HG02885 (cell line): ENCODE measurements at regions not wholly inside any gene's neighbourhood (a gene's known extent, or its start where the extent isn't known, plus 50 kb on each side); places are given as distances from the start of the nearest gene placed in this dataset.

Source experiments
- ATAC-seq: cut with Tn5 transposase; IDR thresholded peaks from one replicate; pipeline ENCODE4 v1.9.1; 2021; ENCODE audit warnings: mild to moderate bottlenecking; ENCODE audit not compliant: unreplicated experiment, poor library complexity

GRCh38 chr2:145992572-145992971 is 1472.7 kb upstream of the ZEB2 start:
- no peak for ATAC-seq

DNA sequence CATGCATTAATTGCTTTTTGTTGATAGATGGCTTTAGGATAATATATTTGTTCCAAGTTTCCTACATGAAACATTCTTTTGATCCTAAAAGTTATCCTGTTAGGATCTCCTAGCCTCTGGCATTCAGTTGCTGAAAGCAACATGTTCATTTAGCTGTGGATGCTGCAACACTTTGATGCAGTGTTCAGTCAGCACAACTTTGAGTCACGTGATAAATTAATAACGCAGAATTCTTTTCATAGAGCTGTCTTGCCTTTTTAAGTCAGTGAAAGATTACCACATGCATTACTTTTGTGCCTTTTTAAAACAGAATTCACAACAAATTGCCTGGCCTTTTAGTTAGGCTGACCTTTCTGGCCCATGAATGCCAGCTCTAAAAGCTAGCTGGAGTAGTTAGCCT is 1467.9 kb upstream of the ZEB2 start:
- no peak for ATAC-seq

DNA sequence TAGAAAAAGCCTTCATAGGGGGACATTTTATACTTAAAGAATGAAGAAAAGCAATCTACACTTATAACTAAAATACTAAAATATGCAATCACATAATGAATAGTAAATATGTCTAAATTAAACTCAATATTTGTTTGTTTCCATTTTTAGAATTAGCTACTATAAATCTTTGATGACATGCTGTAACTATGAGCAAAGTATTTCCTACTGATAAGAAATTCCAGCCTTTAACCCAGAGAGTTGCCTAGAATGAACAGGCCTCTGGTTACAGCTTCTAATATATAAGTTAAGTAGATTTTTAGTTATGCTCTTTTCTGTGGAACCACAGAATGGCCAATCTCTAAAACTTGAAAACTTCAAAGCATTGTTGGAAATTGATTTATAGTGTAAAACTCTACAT is 1465.6 kb upstream of the ZEB2 start:
- no peak for ATAC-seq

- ATAC-seq = no peak
Observed at GRCh38 chr2:145984580-145984979, 1464.7 kb upstream of the ZEB2 start.

- ATAC-seq = no peak
Observed at GRCh38 chr2:145980318-145980717, 1460.4 kb upstream of the ZEB2 start.

- no peak for ATAC-seq
Observed at GRCh38 chr2:145975406-145975805, 1455.5 kb upstream of the ZEB2 start.

DNA sequence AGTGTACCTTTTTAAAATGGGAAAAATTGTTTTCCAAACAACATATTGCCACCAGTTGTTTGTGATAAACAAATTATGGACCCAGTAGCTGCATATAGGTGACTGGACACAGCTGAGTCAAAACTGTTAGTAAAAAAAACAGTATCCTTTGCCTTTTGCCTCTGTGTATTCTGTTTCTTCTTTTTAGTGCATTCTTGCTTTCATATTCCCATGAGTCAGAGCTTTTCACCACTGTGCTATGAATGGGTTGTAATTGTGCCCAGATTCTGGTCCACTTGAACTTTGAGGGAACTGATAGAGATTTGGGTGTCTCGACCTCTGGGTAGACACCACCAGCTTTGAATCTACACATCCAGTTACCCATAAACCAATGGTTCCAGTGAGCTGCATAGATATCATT is 1441.9 kb upstream of the ZEB2 start:
- no peak for ATAC-seq

DNA sequence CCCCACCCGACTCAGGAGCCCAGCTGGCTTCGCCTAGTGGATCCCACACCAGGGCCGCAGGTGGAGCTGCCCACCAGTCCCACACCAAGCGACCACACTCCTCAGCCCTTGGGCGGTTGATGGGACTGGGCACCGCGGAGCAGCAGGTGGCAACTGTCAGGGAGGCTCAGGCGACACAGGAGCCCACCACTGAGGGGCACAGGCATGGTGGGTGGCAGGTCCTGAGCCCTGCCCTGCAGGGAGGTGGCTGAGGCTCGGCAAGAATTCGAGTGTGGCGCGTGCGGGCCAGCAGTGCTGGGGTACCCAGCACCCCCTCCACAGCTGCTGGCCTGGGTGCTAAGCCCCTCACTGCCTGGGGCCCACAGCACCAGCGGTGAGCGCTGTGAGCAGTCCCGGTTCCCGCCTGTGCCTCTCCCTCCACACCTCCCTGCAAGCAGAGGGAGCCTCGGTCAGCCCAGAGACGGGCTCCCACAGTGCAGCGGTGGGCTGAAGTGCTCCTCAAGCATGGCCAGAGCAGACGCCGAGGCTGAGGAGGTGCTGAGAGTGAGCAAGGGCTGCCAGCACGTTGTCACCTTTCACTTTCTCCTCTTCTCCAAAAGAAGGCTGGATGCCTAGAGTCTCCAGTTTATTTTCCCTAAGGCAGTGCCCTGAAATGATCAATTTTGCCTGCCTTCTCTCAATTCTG is 1440.7 kb upstream of the ZEB2 start:
- ATAC-seq = no peak

- ATAC-seq = no peak
Observed at GRCh38 chr2:145958611-145959010, 1438.7 kb upstream of the ZEB2 start.

GRCh38 chr2:145957929-145958328 is 1438.0 kb upstream of the ZEB2 start:
- ATAC-seq = peak; percentile 53

- ATAC-seq = no peak
Observed at GRCh38 chr2:145939949-145940348, 1420.0 kb upstream of the ZEB2 start.

- ATAC-seq = no peak
Observed at GRCh38 chr2:145935016-145935415, 1415.1 kb upstream of the ZEB2 start.

- no peak for ATAC-seq
Observed at GRCh38 chr2:145931781-145932395, 1412.0 kb upstream of the ZEB2 start.

DNA sequence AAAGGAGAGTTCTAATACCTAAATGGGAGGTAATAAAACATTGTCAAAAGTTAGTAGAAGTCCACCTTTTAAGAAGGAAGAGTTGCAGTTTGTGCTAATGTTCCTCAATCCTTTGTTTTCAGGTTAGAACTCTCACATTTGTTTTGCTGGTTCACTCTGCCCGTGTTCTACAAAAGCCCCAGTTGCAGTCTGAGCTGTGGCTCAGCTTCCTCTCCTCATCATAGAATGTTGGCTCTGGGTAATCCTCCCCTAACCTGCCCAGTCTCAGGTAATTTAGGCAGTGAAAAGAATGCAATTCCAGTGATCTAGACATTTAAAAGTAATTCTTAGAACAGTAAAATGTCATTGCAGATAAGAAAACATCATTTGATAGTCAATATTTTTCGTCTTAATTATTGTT is 1410.4 kb upstream of the ZEB2 start:
- ATAC-seq = no peak

DNA sequence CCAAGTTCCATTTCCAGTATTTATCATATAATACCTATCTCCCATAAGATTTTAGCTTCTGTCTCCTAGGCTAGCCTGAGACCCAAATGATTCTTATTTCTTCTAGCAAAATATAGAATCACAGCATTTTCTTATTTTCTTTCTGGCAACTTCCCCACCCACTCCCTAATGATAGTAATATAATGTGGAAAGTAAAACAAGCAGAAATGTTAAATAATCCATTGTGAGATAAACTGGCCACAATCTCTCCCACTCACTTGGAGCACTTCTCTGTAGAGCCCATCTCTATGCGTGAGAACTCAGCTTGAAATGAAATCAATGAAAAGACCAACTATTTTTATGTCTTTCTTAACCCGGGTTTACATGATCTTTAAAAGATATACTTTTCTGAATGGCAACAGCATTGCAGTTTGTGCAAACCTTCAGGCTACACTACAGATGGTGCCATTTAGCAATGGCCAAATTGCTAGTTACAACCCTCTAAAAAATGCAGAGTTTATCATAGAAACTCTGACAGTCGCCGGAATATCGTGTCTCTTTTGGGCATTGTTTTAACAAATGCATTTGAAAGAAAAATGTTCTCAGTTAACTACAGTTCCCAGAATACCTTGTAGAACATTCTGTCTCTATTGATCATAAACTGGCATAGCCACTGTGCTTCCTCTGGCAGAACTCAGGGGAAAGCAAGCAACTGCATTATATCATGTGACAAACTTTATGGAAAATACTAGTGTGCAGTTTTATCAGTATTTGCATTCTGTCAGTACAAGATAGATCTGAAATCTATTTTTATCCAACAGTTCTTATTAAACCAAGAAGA is 1407.4 kb upstream of the ZEB2 start:
- no peak for ATAC-seq

DNA sequence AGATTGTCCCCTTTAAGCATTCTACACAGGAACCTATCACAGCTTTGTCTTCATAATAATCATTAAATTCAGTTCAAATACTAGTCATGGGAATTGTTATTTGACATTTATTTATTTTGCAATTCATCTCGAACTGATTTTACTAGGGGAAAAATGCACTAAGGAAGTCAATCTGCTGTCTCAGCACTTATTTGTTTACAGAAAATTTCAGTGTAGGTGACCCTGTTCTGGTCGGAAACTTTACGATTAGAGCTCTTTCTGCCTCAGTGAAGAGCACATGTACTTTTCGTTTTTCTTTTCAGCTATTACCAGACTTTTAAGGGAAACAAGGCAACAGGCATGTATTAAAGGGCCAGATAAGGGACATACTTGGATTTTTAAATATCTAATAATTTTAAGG is 1405.7 kb upstream of the ZEB2 start:
- ATAC-seq = no peak

GRCh38 chr2:145919477-145919876 is 1399.6 kb upstream of the ZEB2 start:
- ATAC-seq = no peak

- ATAC-seq = no peak
Observed at GRCh38 chr2:145918951-145919350, 1399.0 kb upstream of the ZEB2 start.

DNA sequence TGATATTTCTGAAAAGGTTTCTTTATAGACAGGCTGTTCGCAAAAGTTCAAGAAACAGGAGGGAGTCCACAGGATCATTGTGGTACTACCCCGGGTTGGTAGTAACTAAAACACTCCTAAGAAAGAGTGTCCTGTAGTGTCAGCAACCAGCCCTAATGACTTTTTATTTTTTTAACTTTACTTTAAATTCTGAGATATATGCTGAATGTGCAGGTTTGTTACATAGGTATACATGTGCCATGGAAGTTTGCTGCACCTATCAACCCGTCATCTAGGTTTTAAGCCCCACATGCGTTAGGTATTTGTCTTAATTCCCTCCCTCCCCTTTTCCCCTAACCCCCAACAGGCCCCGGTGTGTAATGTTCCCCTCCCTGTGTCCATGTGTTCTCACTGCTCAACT is 1396.9 kb upstream of the ZEB2 start:
- ATAC-seq = no peak

- ATAC-seq = no peak
Observed at GRCh38 chr2:145914716-145915115, 1394.8 kb upstream of the ZEB2 start.

GRCh38 chr2:145910416-145910815 is 1390.5 kb upstream of the ZEB2 start:
- peak; percentile 73 for ATAC-seq
